ENCODE measurements at regions not wholly inside any gene's neighbourhood (a gene's known extent, or its start where the extent isn't known, plus 50 kb on each side); places are given as distances from the start of the nearest gene placed in this dataset.

DNA sequence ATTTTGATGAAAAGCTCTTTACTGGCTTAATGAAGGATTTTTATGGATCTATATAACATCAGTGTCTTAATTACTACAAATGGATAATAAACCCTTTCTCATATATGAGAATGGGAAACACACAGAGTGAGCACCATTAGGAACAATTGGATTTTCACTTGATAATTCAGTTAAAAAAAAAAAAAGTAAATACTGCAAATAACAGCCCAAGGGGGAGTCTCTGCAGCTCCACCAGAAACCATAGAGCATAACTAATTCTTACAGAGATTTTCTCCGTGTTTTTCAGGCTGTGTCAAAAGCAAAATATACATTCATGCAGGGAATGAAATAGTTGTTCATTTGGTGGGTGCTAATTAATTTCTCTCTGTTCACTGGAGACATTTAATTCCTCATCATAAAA lies 125.3 kb downstream of the EBLN2 start:
- H2BK120ac ChIP-seq (ENCODE audit: low read depth, low read length) = no peak overlapping the region
- no peak overlapping the region for H3K9ac ChIP-seq (ENCODE audit: low read depth, low read length, poor library complexity)
- H3K4me2 ChIP-seq (ENCODE audit: insufficient read depth, low read length, poor library complexity, severe bottlenecking) = no peak overlapping the region
- H3K4me3 ChIP-seq (ENCODE audit: low read length in 2 of 2) = no peak overlapping the region
- no peaks in the 10 kb centered on the region for H3K9me3 ChIP-seq (replicated peaks in 1 of 2; ENCODE audit: control insufficient read depth in 2 of 2, insufficient read depth in 1 of 2, low read depth in 1 of 2, low read length in 2 of 2)
- H3K79me1 ChIP-seq (ENCODE audit: low read depth, low read length) = no peaks in the 10 kb centered on the region
- no peak overlapping the region for H3K23ac ChIP-seq (ENCODE audit: low read depth, low read length, poor library complexity)
- H3K18ac ChIP-seq (ENCODE audit: low read length) = no peak overlapping the region
- no peak overlapping the region for H3K14ac ChIP-seq (ENCODE audit: low read length)
- no peak for DNase-seq (ENCODE audit: low spot score)
- no peak overlapping the region for H2BK12ac ChIP-seq (ENCODE audit: low read length)
- H2BK5ac ChIP-seq (ENCODE audit: low read length) = no peak overlapping the region
- no CpG with 5 or more reads among the region's 1 CpG for WGBS, 2 donors (ENCODE audit: extremely low coverage in 2 of 2, insufficient read length in 2 of 2, insufficient replicate concordance in 1 of 2)
- no peak overlapping the region for H4K8ac ChIP-seq (ENCODE audit: low read depth, low read length)
- H2BK15ac ChIP-seq (ENCODE audit: low read length) = no peak overlapping the region
- no peaks in the 10 kb centered on the region for H3K27me3 ChIP-seq (ENCODE audit: control insufficient read depth in 3 of 3, insufficient read depth in 3 of 3, low read depth in 1 of 3, low read length in 3 of 3)
- no peak overlapping the region for H4K91ac ChIP-seq (ENCODE audit: low read depth, low read length, poor library complexity)
- no peak overlapping the region for H3K4ac ChIP-seq (ENCODE audit: low read length)
- H3K27ac ChIP-seq (replicated peaks; ENCODE audit: low read length) = no peak overlapping the region
- H3K4me1 ChIP-seq (ENCODE audit: control insufficient read depth in 2 of 2, insufficient read depth in 1 of 2, low read depth in 1 of 2, low read length in 2 of 2) = no peaks in the 10 kb centered on the region
- peaks cover 0 to 2% of the 10 kb centered on the region in 2 donors for H3K36me3 ChIP-seq (replicated peaks in 1 of 2; ENCODE audit: control insufficient read depth in 2 of 2, insufficient read depth in 2 of 2, low read length in 2 of 2)
- H2AFZ ChIP-seq (ENCODE audit: low read length) = no peak overlapping the region
- H2AK5ac ChIP-seq (ENCODE audit: low read depth, low read length) = no peak overlapping the region

GRCh38 chr3:73187328-73187727 lies 125.9 kb downstream of the EBLN2 start:
- DNase-seq (ENCODE audit: low spot score) = no peak
- Histone ChIP-seq H3K18ac (ENCODE audit: low read length) (no peak overlapping the region), H2BK12ac (ENCODE audit: low read length) (no peak overlapping the region)

GRCh38 chr3:73188707-73189106 lies 127.2 kb downstream of the EBLN2 start:
- Histone ChIP-seq H2AK5ac (ENCODE audit: low read depth, low read length) (no peak overlapping the region), H3K4me2 (ENCODE audit: insufficient read depth, low read length, poor library complexity, severe bottlenecking) (no peak overlapping the region), H2BK5ac (ENCODE audit: low read length) (no peak overlapping the region), H3K9ac (ENCODE audit: low read depth, low read length, poor library complexity) (no peak overlapping the region), H3K14ac (ENCODE audit: low read length) (no peak overlapping the region), H3K23ac (ENCODE audit: low read depth, low read length, poor library complexity) (no peak overlapping the region), H3K36me3 (replicated peaks in 1 of 2; ENCODE audit: control insufficient read depth in 2 of 2, insufficient read depth in 2 of 2, low read length in 2 of 2) (peaks cover 0 to 2% of the 10 kb centered on the region in 2 donors), H2BK120ac (ENCODE audit: low read depth, low read length) (no peak overlapping the region), H2BK12ac (ENCODE audit: low read length) (no peak overlapping the region), H2BK15ac (ENCODE audit: low read length) (no peak overlapping the region), H3K4me1 (ENCODE audit: control insufficient read depth in 2 of 2, insufficient read depth in 1 of 2, low read depth in 1 of 2, low read length in 2 of 2) (no peaks in the 10 kb centered on the region), H3K9me3 (replicated peaks in 1 of 2; ENCODE audit: control insufficient read depth in 2 of 2, insufficient read depth in 1 of 2, low read depth in 1 of 2, low read length in 2 of 2) (no peaks in the 10 kb centered on the region), H3K27me3 (ENCODE audit: control insufficient read depth in 3 of 3, insufficient read depth in 3 of 3, low read depth in 1 of 3, low read length in 3 of 3) (no peaks in the 10 kb centered on the region), H4K91ac (ENCODE audit: low read depth, low read length, poor library complexity) (no peak overlapping the region), H3K79me1 (ENCODE audit: low read depth, low read length) (no peaks in the 10 kb centered on the region), H3K4ac (ENCODE audit: low read length) (no peak overlapping the region), H3K27ac (replicated peaks; ENCODE audit: low read length) (no peak overlapping the region), H2AFZ (ENCODE audit: low read length) (no peak overlapping the region), H3K4me3 (ENCODE audit: low read length in 2 of 2) (no peak overlapping the region), H3K18ac (ENCODE audit: low read length) (no peak overlapping the region), H4K8ac (ENCODE audit: low read depth, low read length) (no peak overlapping the region)
- no peak for DNase-seq (ENCODE audit: low spot score)

More at GRCh38 chr3:73187328-73187727, 125.9 kb downstream of the EBLN2 start:
- no peak overlapping the region for H3K27ac ChIP-seq (replicated peaks; ENCODE audit: low read length)
- no peaks in the 10 kb centered on the region for H3K9me3 ChIP-seq (replicated peaks in 1 of 2; ENCODE audit: control insufficient read depth in 2 of 2, insufficient read depth in 1 of 2, low read depth in 1 of 2, low read length in 2 of 2)
- H2BK15ac ChIP-seq (ENCODE audit: low read length) = no peak overlapping the region
- no peak overlapping the region for H2BK5ac ChIP-seq (ENCODE audit: low read length)
- no peak overlapping the region for H2AFZ ChIP-seq (ENCODE audit: low read length)
- no peak overlapping the region for H3K23ac ChIP-seq (ENCODE audit: low read depth, low read length, poor library complexity)
- H3K14ac ChIP-seq (ENCODE audit: low read length) = no peak overlapping the region
- H3K4me1 ChIP-seq (ENCODE audit: control insufficient read depth in 2 of 2, insufficient read depth in 1 of 2, low read depth in 1 of 2, low read length in 2 of 2) = no peaks in the 10 kb centered on the region
- H3K36me3 ChIP-seq (replicated peaks in 1 of 2; ENCODE audit: control insufficient read depth in 2 of 2, insufficient read depth in 2 of 2, low read length in 2 of 2) = peaks cover 0 to 2% of the 10 kb centered on the region in 2 donors
- no peak overlapping the region for H4K91ac ChIP-seq (ENCODE audit: low read depth, low read length, poor library complexity)
- H3K4ac ChIP-seq (ENCODE audit: low read length) = no peak overlapping the region
- no peak overlapping the region for H4K8ac ChIP-seq (ENCODE audit: low read depth, low read length)
- WGBS, 2 donors (ENCODE audit: extremely low coverage in 2 of 2, insufficient read length in 2 of 2, insufficient replicate concordance in 1 of 2) = no CpG with 5 or more reads among the region's 5 CpGs
- no peak overlapping the region for H2AK5ac ChIP-seq (ENCODE audit: low read depth, low read length)
- no peak overlapping the region for H3K9ac ChIP-seq (ENCODE audit: low read depth, low read length, poor library complexity)
- H3K27me3 ChIP-seq (ENCODE audit: control insufficient read depth in 3 of 3, insufficient read depth in 3 of 3, low read depth in 1 of 3, low read length in 3 of 3) = no peaks in the 10 kb centered on the region
- H3K79me1 ChIP-seq (ENCODE audit: low read depth, low read length) = no peaks in the 10 kb centered on the region
- no peak overlapping the region for H3K4me3 ChIP-seq (ENCODE audit: low read length in 2 of 2)
- H2BK120ac ChIP-seq (ENCODE audit: low read depth, low read length) = no peak overlapping the region
- H3K4me2 ChIP-seq (ENCODE audit: insufficient read depth, low read length, poor library complexity, severe bottlenecking) = no peak overlapping the region

- WGBS, 2 donors (ENCODE audit: extremely low coverage in 2 of 2, insufficient read length in 2 of 2, insufficient replicate concordance in 1 of 2) = no CpG with 5 or more reads among the region's 7 CpGs
- no peaks in the 10 kb centered on the region for H3K79me1 ChIP-seq (ENCODE audit: low read depth, low read length)
- no peak overlapping the region for H2BK12ac ChIP-seq (ENCODE audit: low read length)
Measured at GRCh38 chr3:73192036-73192738, 130.7 kb downstream of the EBLN2 start.

More at GRCh38 chr3:73192036-73192738, 130.7 kb downstream of the EBLN2 start:
- H2BK5ac ChIP-seq (ENCODE audit: low read length) = no peak overlapping the region
- DNase-seq (ENCODE audit: low spot score) = peak; percentile 17
- H3K27ac ChIP-seq (replicated peaks; ENCODE audit: low read length) = no peak overlapping the region
- no peak overlapping the region for H3K4me3 ChIP-seq (ENCODE audit: low read length in 2 of 2)
- H3K14ac ChIP-seq (ENCODE audit: low read length) = no peak overlapping the region
- no peak overlapping the region for H2AK5ac ChIP-seq (ENCODE audit: low read depth, low read length)
- no peak overlapping the region for H2BK120ac ChIP-seq (ENCODE audit: low read depth, low read length)
- H3K4me1 ChIP-seq (ENCODE audit: control insufficient read depth in 2 of 2, insufficient read depth in 1 of 2, low read depth in 1 of 2, low read length in 2 of 2) = no peaks in the 10 kb centered on the region
- no peak overlapping the region for H4K8ac ChIP-seq (ENCODE audit: low read depth, low read length)
- H2BK15ac ChIP-seq (ENCODE audit: low read length) = no peak overlapping the region
- no peak overlapping the region for H3K9ac ChIP-seq (ENCODE audit: low read depth, low read length, poor library complexity)
- no peak overlapping the region for H2AFZ ChIP-seq (ENCODE audit: low read length)
- no peaks in the 10 kb centered on the region for H3K9me3 ChIP-seq (replicated peaks in 1 of 2; ENCODE audit: control insufficient read depth in 2 of 2, insufficient read depth in 1 of 2, low read depth in 1 of 2, low read length in 2 of 2)
- H3K18ac ChIP-seq (ENCODE audit: low read length) = no peak overlapping the region
- no peak overlapping the region for H3K23ac ChIP-seq (ENCODE audit: low read depth, low read length, poor library complexity)
- no peaks in the 10 kb centered on the region for H3K36me3 ChIP-seq (replicated peaks in 1 of 2; ENCODE audit: control insufficient read depth in 2 of 2, insufficient read depth in 2 of 2, low read length in 2 of 2)
- no peak overlapping the region for H3K4ac ChIP-seq (ENCODE audit: low read length)
- H3K4me2 ChIP-seq (ENCODE audit: insufficient read depth, low read length, poor library complexity, severe bottlenecking) = no peak overlapping the region
- H4K91ac ChIP-seq (ENCODE audit: low read depth, low read length, poor library complexity) = no peak overlapping the region
- H3K27me3 ChIP-seq (ENCODE audit: control insufficient read depth in 3 of 3, insufficient read depth in 3 of 3, low read depth in 1 of 3, low read length in 3 of 3) = no peaks in the 10 kb centered on the region

Measured in neuronal stem cell (in vitro differentiated cells).